ENCODE measurements at regions not wholly inside any gene's neighbourhood (a gene's known extent, or its start where the extent isn't known, plus 50 kb on each side); places are given as distances from the start of the nearest gene placed in this dataset.
"Not testable (repeated sequence)": the region's sequence is repeated elsewhere in the genome, so short reads cannot be mapped to it uniquely, and the experiment has no call there.

GRCh38 chr1:81738875-81739274 is 61.9 kb upstream of the ADGRL2 start:
- H3K4me3 Mint-ChIP-seq, result no peak overlapping the region
- no peaks in the 10 kb centered on the region for H3K9me3 Mint-ChIP-seq
- H3K27ac Mint-ChIP-seq, result no peak overlapping the region
- H3K27me3 Mint-ChIP-seq (ENCODE audit: low read depth), result no peaks in the 10 kb centered on the region
- no peaks in the 10 kb centered on the region for H3K4me1 Mint-ChIP-seq (ENCODE audit: low read depth)
- no peaks in the 10 kb centered on the region for H3K36me3 Mint-ChIP-seq (ENCODE audit: low read depth)

GRCh38 chr1:81733480-81733879 is 67.3 kb upstream of the ADGRL2 start:
- Mint-ChIP-seq H3K4me3 (no peak overlapping the region), H3K36me3 (ENCODE audit: low read depth) (no peaks in the 10 kb centered on the region), H3K27ac (no peak overlapping the region), H3K4me1 (ENCODE audit: low read depth) (no peaks in the 10 kb centered on the region), H3K9me3 (no peaks in the 10 kb centered on the region), H3K27me3 (ENCODE audit: low read depth) (no peaks in the 10 kb centered on the region)

GRCh38 chr1:81731989-81732388 is 68.7 kb upstream of the ADGRL2 start:
- no peak overlapping the region for H3K4me3 Mint-ChIP-seq
- H3K9me3 Mint-ChIP-seq, result no peaks in the 10 kb centered on the region
- no peaks in the 10 kb centered on the region for H3K27me3 Mint-ChIP-seq (ENCODE audit: low read depth)
- H3K27ac Mint-ChIP-seq, result no peak overlapping the region
- no peaks in the 10 kb centered on the region for H3K4me1 Mint-ChIP-seq (ENCODE audit: low read depth)
- H3K36me3 Mint-ChIP-seq (ENCODE audit: low read depth), result no peaks in the 10 kb centered on the region

- H3K9me3 Mint-ChIP-seq, result no peaks in the 10 kb centered on the region
- no peak overlapping the region for H3K4me3 Mint-ChIP-seq
- H3K4me1 Mint-ChIP-seq (ENCODE audit: low read depth), result no peaks in the 10 kb centered on the region
- H3K27me3 Mint-ChIP-seq (ENCODE audit: low read depth), result no peaks in the 10 kb centered on the region
- H3K36me3 Mint-ChIP-seq (ENCODE audit: low read depth), result no peaks in the 10 kb centered on the region
- no peak overlapping the region for H3K27ac Mint-ChIP-seq
Measured at GRCh38 chr1:81730881-81731280, 69.9 kb upstream of the ADGRL2 start.

- not testable (repeated sequence) for H3K27ac Mint-ChIP-seq; H3K9me3 Mint-ChIP-seq; H3K4me1 Mint-ChIP-seq (ENCODE audit: low read depth); H3K27me3 Mint-ChIP-seq (ENCODE audit: low read depth); H3K4me3 Mint-ChIP-seq; H3K36me3 Mint-ChIP-seq (ENCODE audit: low read depth)
Measured at GRCh38 chr1:81730299-81730698, 70.4 kb upstream of the ADGRL2 start.

GRCh38 chr1:81729818-81730217 is 70.9 kb upstream of the ADGRL2 start:
- Mint-ChIP-seq H3K27me3 (ENCODE audit: low read depth) (no peaks in the 10 kb centered on the region), H3K9me3 (no peaks in the 10 kb centered on the region), H3K4me1 (ENCODE audit: low read depth) (no peaks in the 10 kb centered on the region), H3K36me3 (ENCODE audit: low read depth) (no peaks in the 10 kb centered on the region), H3K27ac (no peak overlapping the region), H3K4me3 (no peak overlapping the region)

- no peak overlapping the region for H3K27ac Mint-ChIP-seq
- H3K4me1 Mint-ChIP-seq (ENCODE audit: low read depth), result no peaks in the 10 kb centered on the region
- H3K36me3 Mint-ChIP-seq (ENCODE audit: low read depth), result no peaks in the 10 kb centered on the region
- no peaks in the 10 kb centered on the region for H3K9me3 Mint-ChIP-seq
- no peaks in the 10 kb centered on the region for H3K27me3 Mint-ChIP-seq (ENCODE audit: low read depth)
- no peak overlapping the region for H3K4me3 Mint-ChIP-seq
Measured at GRCh38 chr1:81729239-81729638, 71.5 kb upstream of the ADGRL2 start.

- Mint-ChIP-seq H3K27ac (no peak overlapping the region), H3K9me3 (no peaks in the 10 kb centered on the region), H3K36me3 (ENCODE audit: low read depth) (no peaks in the 10 kb centered on the region), H3K4me1 (ENCODE audit: low read depth) (no peaks in the 10 kb centered on the region), H3K27me3 (ENCODE audit: low read depth) (no peaks in the 10 kb centered on the region), H3K4me3 (no peak overlapping the region)
Measured at GRCh38 chr1:81725823-81726222, 74.9 kb upstream of the ADGRL2 start.

- H3K4me3 Mint-ChIP-seq; H3K27ac Mint-ChIP-seq; H3K36me3 Mint-ChIP-seq (ENCODE audit: low read depth); H3K4me1 Mint-ChIP-seq (ENCODE audit: low read depth); H3K27me3 Mint-ChIP-seq (ENCODE audit: low read depth); H3K9me3 Mint-ChIP-seq: not testable (repeated sequence)
Measured at GRCh38 chr1:81722631-81723328, 78.0 kb upstream of the ADGRL2 start.

- not testable (repeated sequence) for H3K27me3 Mint-ChIP-seq (ENCODE audit: low read depth); H3K4me3 Mint-ChIP-seq; H3K36me3 Mint-ChIP-seq (ENCODE audit: low read depth); H3K9me3 Mint-ChIP-seq; H3K27ac Mint-ChIP-seq; H3K4me1 Mint-ChIP-seq (ENCODE audit: low read depth)
Measured at GRCh38 chr1:81720256-81720655, 80.5 kb upstream of the ADGRL2 start.

- H3K9me3 Mint-ChIP-seq, result no peaks in the 10 kb centered on the region
- no peak overlapping the region for H3K27ac Mint-ChIP-seq
- no peaks in the 10 kb centered on the region for H3K36me3 Mint-ChIP-seq (ENCODE audit: low read depth)
- no peaks in the 10 kb centered on the region for H3K27me3 Mint-ChIP-seq (ENCODE audit: low read depth)
- no peaks in the 10 kb centered on the region for H3K4me1 Mint-ChIP-seq (ENCODE audit: low read depth)
- no peak overlapping the region for H3K4me3 Mint-ChIP-seq
Measured at GRCh38 chr1:81717230-81717629, 83.5 kb upstream of the ADGRL2 start.

GRCh38 chr1:81715391-81715790 is 85.3 kb upstream of the ADGRL2 start:
- no peaks in the 10 kb centered on the region for H3K4me1 Mint-ChIP-seq (ENCODE audit: low read depth)
- no peaks in the 10 kb centered on the region for H3K27me3 Mint-ChIP-seq (ENCODE audit: low read depth)
- no peaks in the 10 kb centered on the region for H3K9me3 Mint-ChIP-seq
- no peak overlapping the region for H3K27ac Mint-ChIP-seq
- H3K36me3 Mint-ChIP-seq (ENCODE audit: low read depth), result no peaks in the 10 kb centered on the region
- H3K4me3 Mint-ChIP-seq, result no peak overlapping the region

- Mint-ChIP-seq H3K9me3 (no peaks in the 10 kb centered on the region), H3K4me3 (no peak overlapping the region), H3K27me3 (ENCODE audit: low read depth) (no peaks in the 10 kb centered on the region)
Measured at GRCh38 chr1:81714636-81715035, 86.1 kb upstream of the ADGRL2 start.

GRCh38 chr1:81712425-81712824 is 88.3 kb upstream of the ADGRL2 start:
- H3K27me3 Mint-ChIP-seq (ENCODE audit: low read depth), result no peaks in the 10 kb centered on the region
- no peaks in the 10 kb centered on the region for H3K9me3 Mint-ChIP-seq
- H3K36me3 Mint-ChIP-seq (ENCODE audit: low read depth), result no peaks in the 10 kb centered on the region
- no peaks in the 10 kb centered on the region for H3K4me1 Mint-ChIP-seq (ENCODE audit: low read depth)
- H3K27ac Mint-ChIP-seq, result no peak overlapping the region
- no peak overlapping the region for H3K4me3 Mint-ChIP-seq

More at GRCh38 chr1:81714636-81715035, 86.1 kb upstream of the ADGRL2 start:
- Mint-ChIP-seq H3K27ac (no peak overlapping the region), H3K36me3 (ENCODE audit: low read depth) (no peaks in the 10 kb centered on the region), H3K4me1 (ENCODE audit: low read depth) (no peaks in the 10 kb centered on the region)

- no peaks in the 10 kb centered on the region for H3K36me3 Mint-ChIP-seq (ENCODE audit: low read depth)
- H3K27me3 Mint-ChIP-seq (ENCODE audit: low read depth), result no peaks in the 10 kb centered on the region
- no peaks in the 10 kb centered on the region for H3K4me1 Mint-ChIP-seq (ENCODE audit: low read depth)
- no peak overlapping the region for H3K27ac Mint-ChIP-seq
- no peak overlapping the region for H3K4me3 Mint-ChIP-seq
- H3K9me3 Mint-ChIP-seq, result no peaks in the 10 kb centered on the region
Measured at GRCh38 chr1:81710857-81711256, 89.9 kb upstream of the ADGRL2 start.

GRCh38 chr1:81708250-81708649 is 92.5 kb upstream of the ADGRL2 start:
- no peak overlapping the region for H3K27ac Mint-ChIP-seq
- no peaks in the 10 kb centered on the region for H3K4me1 Mint-ChIP-seq (ENCODE audit: low read depth)
- H3K4me3 Mint-ChIP-seq, result no peak overlapping the region
- no peaks in the 10 kb centered on the region for H3K9me3 Mint-ChIP-seq
- H3K36me3 Mint-ChIP-seq (ENCODE audit: low read depth), result no peaks in the 10 kb centered on the region
- no peaks in the 10 kb centered on the region for H3K27me3 Mint-ChIP-seq (ENCODE audit: low read depth)

Measured in T-helper 1 cell treated with Interleukin-12 subunit alpha and Interleukin-12 subunit beta and Interleukin-4 antibody, amounts not matched to agents 30 μg/mL and 1 μg/mL, for 36 hours (primary cell).